Erythroblast (primary cell): ENCODE measurements at regions not wholly inside any gene's neighbourhood (a gene's known extent, or its start where the extent isn't known, plus 50 kb on each side); places are given as distances from the start of the nearest gene placed in this dataset.

Experiments
- DNase-seq, 2 experiments: peaks; one replicate each; lab custom pipeline; 2025; lab: John Stamatoyannopoulos, UW
- GATA1 ChIP-seq: IDR thresholded peaks from 2 replicates; pipeline ENCODE4 v1.6.1; 2011; ENCODE audit warnings: low read depth, mild to moderate bottlenecking, control low read depth, low read length, moderate library complexity
- POLR2A ChIP-seq: IDR thresholded peaks from 2 replicates; pipeline ENCODE4 v1.6.1; 2011; ENCODE audit warnings: mild to moderate bottlenecking, low read length

DNA sequence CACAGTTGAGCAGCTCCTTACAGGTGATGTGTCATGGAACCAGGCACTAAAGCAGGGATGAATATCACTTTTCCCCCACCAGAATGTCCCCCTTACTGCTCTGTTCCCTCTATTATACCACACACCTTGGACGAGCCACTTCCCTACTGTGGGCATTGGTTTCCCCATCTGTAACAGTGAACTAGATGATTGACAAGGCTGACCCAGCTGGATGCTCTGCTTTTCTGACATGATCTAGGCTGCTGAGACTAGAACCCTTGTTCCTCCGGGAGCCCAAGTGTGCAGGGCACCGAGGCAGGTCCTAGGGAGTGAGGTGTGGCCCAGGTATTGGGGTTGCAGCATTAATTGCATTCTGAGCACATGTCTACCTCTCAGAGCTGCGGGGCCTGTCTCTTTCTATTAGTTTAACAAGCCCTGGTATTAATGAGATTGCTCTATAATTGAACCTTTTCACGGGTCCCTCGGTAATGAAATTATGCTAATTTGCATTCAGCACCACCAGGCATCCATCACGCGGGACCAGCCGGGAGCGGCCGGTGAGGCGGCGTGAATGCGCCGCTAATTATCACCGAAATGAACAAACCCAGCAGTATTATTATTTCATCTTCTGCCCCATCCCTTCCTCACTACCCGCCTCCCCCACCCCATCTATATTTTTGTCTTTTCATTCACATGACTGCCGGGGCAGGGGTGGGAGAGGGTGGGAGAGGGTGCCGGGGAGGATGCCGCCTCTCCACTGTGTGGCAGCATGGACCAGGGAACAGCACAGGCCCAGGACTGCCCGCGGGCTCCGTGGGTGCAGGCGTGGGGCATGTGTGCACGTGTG lies 121.1 kb downstream of the CYLD start:
- DNase-seq: no peak
- TF ChIP-seq POLR2A: no peak

DNA sequence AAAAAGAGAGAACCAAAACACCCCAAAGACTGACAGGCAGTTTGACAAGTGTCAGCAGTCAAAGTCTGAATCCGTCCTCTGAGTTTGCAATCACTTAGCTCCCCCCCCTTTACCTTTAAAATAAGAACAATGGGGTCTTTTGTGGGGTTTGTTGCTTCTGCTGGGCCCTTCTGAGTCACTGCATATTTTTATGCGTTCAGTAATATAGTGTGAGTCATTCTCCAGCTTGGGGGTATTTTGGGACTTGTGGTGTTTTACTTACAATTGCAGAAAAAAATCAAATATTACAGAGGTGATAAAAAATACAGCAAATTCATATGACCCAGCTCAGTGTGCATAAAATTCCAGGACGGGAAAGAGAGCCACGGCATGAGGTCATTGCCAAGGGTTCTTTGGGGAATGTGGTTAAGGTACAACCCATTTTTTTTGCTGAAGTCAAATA lies 120.1 kb downstream of the CYLD start:
- no peak for DNase-seq

DNA sequence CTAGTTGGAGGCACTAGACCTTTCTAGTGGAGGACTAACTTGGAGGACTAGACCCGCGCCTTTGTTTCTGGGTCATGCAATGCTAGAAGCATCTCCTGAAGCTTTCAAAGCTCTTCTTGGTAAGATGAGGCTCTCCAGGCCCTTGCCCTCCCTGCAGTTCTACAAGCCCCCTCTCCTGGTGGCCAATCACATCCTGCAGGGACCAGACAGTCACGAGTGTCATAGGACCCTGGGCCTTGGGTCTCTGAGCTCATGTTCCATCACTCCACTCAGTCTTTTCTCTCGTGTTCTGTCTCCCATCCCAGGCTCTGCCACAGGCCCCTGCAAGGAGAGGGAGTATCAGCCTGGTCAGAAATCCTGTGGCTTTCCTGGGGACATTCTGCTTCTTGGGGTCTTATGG lies 119.6 kb downstream of the CYLD start:
- TF ChIP-seq POLR2A (no peak), GATA1 (no peak)

More for the DNA sequence above, 120.1 kb downstream of the CYLD start:
- TF ChIP-seq POLR2A (no peak), GATA1 (no peak)

DNA sequence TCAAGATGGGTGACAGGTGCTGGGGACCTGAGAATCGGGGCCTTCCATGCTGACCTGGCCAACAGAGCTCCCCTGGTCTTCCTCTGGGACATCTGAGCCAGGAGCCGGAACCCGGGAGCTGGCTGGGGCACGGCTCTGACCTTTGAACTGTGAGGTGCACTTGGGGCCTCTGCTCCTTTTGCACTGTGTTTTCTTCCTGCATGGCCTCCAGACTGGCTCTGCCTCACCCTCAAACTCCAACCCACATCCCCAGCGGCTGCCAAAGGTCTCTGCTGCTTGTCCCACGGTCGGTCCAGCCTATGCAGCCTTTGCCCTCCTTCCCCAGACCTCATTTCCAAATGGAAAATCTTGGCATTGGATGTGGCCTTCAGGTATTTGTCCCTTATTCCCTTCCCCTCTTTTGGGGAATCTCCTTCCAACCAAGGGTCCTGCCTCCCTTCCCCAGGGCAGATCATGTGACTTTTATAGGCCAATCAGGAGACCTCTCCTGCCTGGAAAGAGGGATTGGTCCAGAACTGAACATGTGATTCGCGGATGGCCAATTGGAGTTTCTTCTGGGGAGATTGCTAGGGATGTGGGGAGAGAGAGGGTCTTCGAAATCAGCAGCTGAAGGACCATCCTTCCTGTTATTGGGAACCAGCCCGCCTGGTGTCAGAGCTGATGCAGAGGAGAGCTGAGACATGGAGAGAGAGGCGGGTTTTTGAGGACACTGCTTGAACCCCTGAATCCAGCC lies 117.9 kb downstream of the CYLD start:
- DNase-seq: no peak
- TF ChIP-seq POLR2A (no peak), GATA1 (no peak)

More for the DNA sequence above, 119.6 kb downstream of the CYLD start:
- DNase-seq: no peak

DNA sequence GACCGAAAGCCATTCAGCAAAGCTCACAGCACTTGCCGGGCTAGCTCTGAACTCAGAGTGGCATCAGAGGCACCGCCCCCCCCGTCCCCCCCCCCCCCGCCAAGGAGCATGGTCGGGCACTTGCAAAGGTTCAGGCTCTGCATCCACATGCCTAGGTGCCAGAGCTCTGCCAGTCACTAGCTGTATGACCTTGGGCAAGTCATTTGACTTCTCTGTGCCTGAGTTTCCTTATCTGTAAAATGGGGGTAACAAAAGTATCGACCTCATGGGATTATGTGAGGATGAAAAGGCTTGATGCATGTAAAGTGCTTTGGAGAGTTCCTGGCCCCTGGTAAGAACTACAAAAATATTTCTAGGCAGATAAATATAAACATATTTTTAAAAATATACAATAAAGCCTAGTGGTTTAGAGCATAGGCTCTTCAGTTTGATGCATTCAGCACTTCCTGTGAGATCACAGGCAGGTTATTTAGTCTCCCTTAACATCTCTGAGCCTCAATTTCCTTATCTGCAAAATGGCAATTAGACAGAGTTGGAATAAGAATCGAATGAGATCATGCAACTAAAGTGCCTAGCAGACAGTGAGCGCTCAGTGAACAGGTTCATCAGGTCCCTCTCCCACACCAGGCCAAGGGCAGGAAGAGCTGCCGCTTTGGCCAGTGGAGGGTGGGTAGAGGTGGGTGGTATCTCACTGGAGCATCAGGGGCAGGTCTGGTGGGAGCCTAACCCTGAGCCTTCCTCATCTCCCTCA lies 117.2 kb downstream of the CYLD start:
- no peak for DNase-seq
- TF ChIP-seq POLR2A: no peak
- TF ChIP-seq GATA1: no peak

DNA sequence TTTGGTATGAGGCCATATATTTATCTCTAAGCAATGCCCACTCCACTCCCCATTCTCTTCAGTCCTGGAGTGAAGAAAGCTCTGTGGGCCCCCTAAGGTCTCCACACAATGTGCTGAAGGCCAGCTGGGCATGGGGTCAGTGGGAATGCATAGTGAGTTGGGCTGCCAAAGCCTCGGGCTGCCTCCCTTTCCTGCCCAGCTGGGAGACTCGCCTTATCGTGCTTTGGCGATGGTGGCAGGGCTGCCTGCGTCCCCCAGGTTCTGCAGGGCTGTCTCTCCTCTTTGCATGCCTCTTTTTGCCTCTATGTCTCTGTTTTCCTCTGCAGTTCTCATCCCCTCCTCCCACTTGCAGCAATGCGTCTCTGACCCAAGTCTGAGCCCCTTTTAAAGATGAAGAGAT lies 116.5 kb downstream of the CYLD start:
- DNase-seq: no peak
- no peak for TF ChIP-seq GATA1
- TF ChIP-seq POLR2A: no peak

DNA sequence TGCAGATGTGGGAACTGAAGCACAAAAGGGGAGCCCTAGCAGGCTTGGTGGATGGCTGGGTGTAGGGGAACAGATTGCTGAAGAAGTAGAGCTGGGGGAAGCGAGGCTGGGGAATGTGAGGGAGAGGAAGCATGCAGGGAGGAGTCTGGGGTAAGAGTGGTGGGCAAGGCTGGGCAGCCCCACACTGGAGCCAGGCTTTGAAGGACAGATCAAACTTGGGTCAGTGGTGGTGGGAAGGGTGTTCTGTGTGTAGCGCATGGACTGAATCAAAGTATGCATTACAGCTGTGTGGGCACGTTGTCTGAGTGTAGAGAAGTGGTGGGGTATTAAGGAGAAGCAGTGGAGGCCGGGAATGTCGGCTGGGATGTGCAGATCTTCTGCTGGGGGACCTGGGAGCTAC lies 116.0 kb downstream of the CYLD start:
- no peak for TF ChIP-seq GATA1
- no peak for TF ChIP-seq POLR2A
- no peak for DNase-seq

DNA sequence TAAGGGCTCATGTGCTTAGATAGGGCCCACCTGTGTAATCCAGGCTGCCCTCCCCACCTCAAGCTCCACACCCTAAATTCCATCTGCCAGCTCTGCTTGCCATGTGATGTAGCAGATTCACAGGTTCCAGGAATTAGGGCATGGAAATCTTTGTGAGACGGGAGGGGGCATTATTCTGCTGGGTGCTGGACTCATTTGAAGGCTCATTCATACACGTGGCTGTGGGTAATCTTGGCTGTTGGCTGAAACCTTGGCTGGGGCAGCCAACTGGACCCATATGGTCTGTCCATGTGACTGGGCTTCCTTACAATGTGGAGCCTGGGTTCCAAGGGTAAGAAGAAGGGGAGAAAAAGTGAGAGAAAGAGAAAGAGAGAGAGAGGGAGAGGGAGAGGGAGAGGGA lies 115.1 kb downstream of the CYLD start:
- TF ChIP-seq GATA1 (no peak), POLR2A (no peak)
- no peak for DNase-seq

DNA sequence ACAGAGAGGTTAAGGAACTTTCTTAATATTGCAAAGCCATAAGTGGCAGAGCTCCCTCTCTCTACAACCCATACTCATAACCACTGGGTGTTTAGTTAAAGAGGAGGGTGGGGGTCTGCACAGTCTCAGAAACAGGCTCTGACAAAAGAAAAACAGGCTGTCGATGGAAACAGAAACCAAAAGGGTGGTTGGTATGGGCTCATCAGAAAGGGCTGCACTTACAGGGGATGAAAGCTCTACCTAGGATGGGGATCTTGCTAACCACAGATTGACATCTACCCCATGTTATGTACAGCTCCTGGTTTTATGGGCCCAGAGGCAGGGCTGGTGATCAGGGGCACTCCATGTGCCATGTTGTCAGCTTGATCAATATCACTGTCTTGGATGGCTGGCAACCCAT lies 111.4 kb downstream of the CYLD start:
- no peak for TF ChIP-seq POLR2A
- no peak for TF ChIP-seq GATA1
- no peak for DNase-seq
